ENCODE measurements at regions not wholly inside any gene's neighbourhood (a gene's known extent, or its start where the extent isn't known, plus 50 kb on each side); places are given as distances from the start of the nearest gene placed in this dataset.

DNA sequence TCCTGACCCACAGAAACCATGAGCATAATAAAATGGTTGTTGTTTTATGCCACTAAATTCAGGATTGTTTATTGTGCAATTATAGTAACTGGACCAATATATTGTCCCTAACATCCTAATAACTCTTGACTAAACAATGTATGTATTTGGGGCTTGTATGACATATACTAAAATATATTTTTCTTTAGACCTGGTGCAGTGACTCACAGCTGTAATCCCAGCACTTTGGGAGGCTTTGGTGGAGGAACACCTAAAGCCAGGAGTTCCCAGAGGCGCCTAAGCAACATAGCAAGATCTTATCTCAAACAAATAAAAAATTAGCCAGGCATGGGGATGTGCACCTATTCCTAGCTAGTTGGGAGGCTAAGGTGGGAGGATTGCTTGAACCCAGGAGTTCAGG, 180.4 kb downstream of the SUCNR1 start:
- Histone ChIP-seq H3K36me3 (ENCODE audit: insufficient read depth, insufficient read length, low read length) (no peaks in the 10 kb centered on the region), H3K4me1 (ENCODE audit: insufficient read depth, insufficient read length) (no peaks in the 10 kb centered on the region), H3K27me3 (ENCODE audit: insufficient read depth, insufficient read length) (no peaks in the 10 kb centered on the region), H3K9ac (ENCODE audit: insufficient read length, low read depth) (no peak overlapping the region), H3K9me3 (ENCODE audit: insufficient read depth, low read length) (no peaks in the 10 kb centered on the region), H3K4me3 (ENCODE audit: insufficient read length, low read depth) (no peak overlapping the region)
- no peak for DNase-seq (ENCODE audit: low read depth, low spot score)
- no peak for TF ChIP-seq YY1 (IDR thresholded peaks at IDR 0.05; ENCODE audit: insufficient read depth, insufficient read length)
- no peak for TF ChIP-seq ZNF274 (IDR thresholded peaks at IDR 0.05; ENCODE audit: low read depth, low read length)

- no peak overlapping the region for H3K9ac ChIP-seq (ENCODE audit: insufficient read length, low read depth)
- H3K4me3 ChIP-seq (ENCODE audit: insufficient read length, low read depth), result no peak overlapping the region
- no peaks in the 10 kb centered on the region for H3K27me3 ChIP-seq (ENCODE audit: insufficient read depth, insufficient read length)
- no peaks in the 10 kb centered on the region for H3K9me3 ChIP-seq (ENCODE audit: insufficient read depth, low read length)
- no peak for DNase-seq (ENCODE audit: low read depth, low spot score)
- no peaks in the 10 kb centered on the region for H3K4me1 ChIP-seq (ENCODE audit: insufficient read depth, insufficient read length)
- H3K36me3 ChIP-seq (ENCODE audit: insufficient read depth, insufficient read length, low read length), result no peaks in the 10 kb centered on the region
- TF ChIP-seq ZNF274 (IDR thresholded peaks at IDR 0.05; ENCODE audit: low read depth, low read length), result no peak
- no peak for TF ChIP-seq SUZ12 (IDR thresholded peaks at IDR 0.05; ENCODE audit: extremely low read depth, insufficient read depth, insufficient read length)
- TF ChIP-seq YY1 (IDR thresholded peaks at IDR 0.05; ENCODE audit: insufficient read depth, insufficient read length), result no peak
Observed at GRCh38 chr3:152054315-152054714, 180.9 kb downstream of the SUCNR1 start.

DNA sequence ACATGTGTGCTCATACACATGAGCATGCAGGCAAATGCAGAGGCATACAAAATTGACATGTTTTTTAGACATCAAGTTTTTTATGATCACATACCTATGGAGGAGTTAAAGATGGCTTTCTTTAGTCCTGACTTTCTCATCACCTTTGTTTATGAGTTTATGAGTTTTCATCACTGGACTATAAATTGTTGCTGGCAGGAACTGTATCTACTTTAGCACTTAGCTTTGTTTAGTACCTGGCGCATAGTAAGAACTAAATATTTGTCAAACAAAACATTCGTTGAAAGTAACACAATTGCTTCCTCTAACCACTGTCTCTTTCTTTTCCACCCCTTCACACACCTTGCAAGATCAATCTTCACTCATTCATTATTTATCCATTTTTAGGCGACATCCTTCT, 182.6 kb downstream of the SUCNR1 start:
- H3K9ac ChIP-seq (ENCODE audit: insufficient read length, low read depth), result no peak overlapping the region
- no peaks in the 10 kb centered on the region for H3K27me3 ChIP-seq (ENCODE audit: insufficient read depth, insufficient read length)
- H3K4me1 ChIP-seq (ENCODE audit: insufficient read depth, insufficient read length), result no peaks in the 10 kb centered on the region
- TF ChIP-seq YY1 (IDR thresholded peaks at IDR 0.05; ENCODE audit: insufficient read depth, insufficient read length), result no peak
- no peak for TF ChIP-seq SUZ12 (IDR thresholded peaks at IDR 0.05; ENCODE audit: extremely low read depth, insufficient read depth, insufficient read length)
- TF ChIP-seq ZNF274 (IDR thresholded peaks at IDR 0.05; ENCODE audit: low read depth, low read length), result no peak
- no peaks in the 10 kb centered on the region for H3K36me3 ChIP-seq (ENCODE audit: insufficient read depth, insufficient read length, low read length)
- H3K9me3 ChIP-seq (ENCODE audit: insufficient read depth, low read length), result no peaks in the 10 kb centered on the region
- DNase-seq (ENCODE audit: low read depth, low spot score), result no peak
- H3K4me3 ChIP-seq (ENCODE audit: insufficient read length, low read depth), result no peak overlapping the region

- no peaks in the 10 kb centered on the region for H3K27me3 ChIP-seq (ENCODE audit: insufficient read depth, insufficient read length)
- TF ChIP-seq SUZ12 (IDR thresholded peaks at IDR 0.05; ENCODE audit: extremely low read depth, insufficient read depth, insufficient read length) (no peak), YY1 (IDR thresholded peaks at IDR 0.05; ENCODE audit: insufficient read depth, insufficient read length) (no peak), ZNF274 (IDR thresholded peaks at IDR 0.05; ENCODE audit: low read depth, low read length) (no peak)
- no peak overlapping the region for H3K4me3 ChIP-seq (ENCODE audit: insufficient read length, low read depth)
Observed at GRCh38 chr3:152056481-152056880, 183.0 kb downstream of the SUCNR1 start.

GRCh38 chr3:152056987-152057386, 183.5 kb downstream of the SUCNR1 start:
- DNase-seq (ENCODE audit: low read depth, low spot score), result no peak
- H3K4me1 ChIP-seq (ENCODE audit: insufficient read depth, insufficient read length), result no peaks in the 10 kb centered on the region
- TF ChIP-seq ZNF274 (IDR thresholded peaks at IDR 0.05; ENCODE audit: low read depth, low read length) (no peak), YY1 (IDR thresholded peaks at IDR 0.05; ENCODE audit: insufficient read depth, insufficient read length) (no peak), SUZ12 (IDR thresholded peaks at IDR 0.05; ENCODE audit: extremely low read depth, insufficient read depth, insufficient read length) (no peak)

More at GRCh38 chr3:152056481-152056880, 183.0 kb downstream of the SUCNR1 start:
- Histone ChIP-seq H3K9me3 (ENCODE audit: insufficient read depth, low read length) (no peaks in the 10 kb centered on the region), H3K4me1 (ENCODE audit: insufficient read depth, insufficient read length) (no peaks in the 10 kb centered on the region), H3K36me3 (ENCODE audit: insufficient read depth, insufficient read length, low read length) (no peaks in the 10 kb centered on the region), H3K9ac (ENCODE audit: insufficient read length, low read depth) (no peak overlapping the region)
- DNase-seq (ENCODE audit: low read depth, low spot score), result no peak

DNA sequence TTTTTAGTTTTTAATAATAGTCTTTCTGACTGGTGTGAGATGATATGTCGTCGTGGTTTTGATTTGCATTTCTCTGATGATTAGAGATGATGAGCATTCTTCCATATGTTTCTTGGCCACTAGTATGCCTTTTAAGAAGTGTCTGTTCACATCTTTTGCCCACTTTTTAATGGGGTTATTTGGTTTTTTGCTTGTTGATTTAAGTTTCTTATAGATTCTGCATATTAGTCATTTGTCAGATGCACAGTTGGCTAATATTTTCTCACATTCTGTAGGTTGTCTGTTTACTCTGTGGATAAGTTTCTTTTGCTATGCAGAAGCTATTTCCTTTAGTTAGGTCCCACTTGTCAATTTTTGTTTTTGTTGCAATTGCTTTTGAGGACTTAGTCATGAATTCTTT, 185.4 kb downstream of the SUCNR1 start:
- Histone ChIP-seq H3K4me1 (ENCODE audit: insufficient read depth, insufficient read length) (no peaks in the 10 kb centered on the region), H3K36me3 (ENCODE audit: insufficient read depth, insufficient read length, low read length) (no peaks in the 10 kb centered on the region), H3K9ac (ENCODE audit: insufficient read length, low read depth) (no peak overlapping the region), H3K27me3 (ENCODE audit: insufficient read depth, insufficient read length) (no peaks in the 10 kb centered on the region), H3K9me3 (ENCODE audit: insufficient read depth, low read length) (no peaks in the 10 kb centered on the region), H3K4me3 (ENCODE audit: insufficient read length, low read depth) (no peak overlapping the region)
- TF ChIP-seq ZNF274 (IDR thresholded peaks at IDR 0.05; ENCODE audit: low read depth, low read length) (no peak), SUZ12 (IDR thresholded peaks at IDR 0.05; ENCODE audit: extremely low read depth, insufficient read depth, insufficient read length) (no peak), YY1 (IDR thresholded peaks at IDR 0.05; ENCODE audit: insufficient read depth, insufficient read length) (no peak)
- no peak for DNase-seq (ENCODE audit: low read depth, low spot score)

More at GRCh38 chr3:152056987-152057386, 183.5 kb downstream of the SUCNR1 start:
- Histone ChIP-seq H3K36me3 (ENCODE audit: insufficient read depth, insufficient read length, low read length) (no peaks in the 10 kb centered on the region), H3K9ac (ENCODE audit: insufficient read length, low read depth) (no peak overlapping the region), H3K9me3 (ENCODE audit: insufficient read depth, low read length) (no peaks in the 10 kb centered on the region), H3K4me3 (ENCODE audit: insufficient read length, low read depth) (no peak overlapping the region), H3K27me3 (ENCODE audit: insufficient read depth, insufficient read length) (no peaks in the 10 kb centered on the region)

- no peak for DNase-seq (ENCODE audit: low read depth, low spot score)
- H3K9ac ChIP-seq (ENCODE audit: insufficient read length, low read depth), result no peak overlapping the region
- H3K4me1 ChIP-seq (ENCODE audit: insufficient read depth, insufficient read length), result no peaks in the 10 kb centered on the region
- H3K9me3 ChIP-seq (ENCODE audit: insufficient read depth, low read length), result no peaks in the 10 kb centered on the region
- no peak for TF ChIP-seq YY1 (IDR thresholded peaks at IDR 0.05; ENCODE audit: insufficient read depth, insufficient read length)
- no peaks in the 10 kb centered on the region for H3K36me3 ChIP-seq (ENCODE audit: insufficient read depth, insufficient read length, low read length)
- no peak overlapping the region for H3K4me3 ChIP-seq (ENCODE audit: insufficient read length, low read depth)
- no peaks in the 10 kb centered on the region for H3K27me3 ChIP-seq (ENCODE audit: insufficient read depth, insufficient read length)
Observed at GRCh38 chr3:152060701-152061100, 187.3 kb downstream of the SUCNR1 start.

GRCh38 chr3:152061296-152061695, 187.9 kb downstream of the SUCNR1 start:
- no peak for TF ChIP-seq ZNF274 (IDR thresholded peaks at IDR 0.05; ENCODE audit: low read depth, low read length)
- no peak for TF ChIP-seq SUZ12 (IDR thresholded peaks at IDR 0.05; ENCODE audit: extremely low read depth, insufficient read depth, insufficient read length)
- TF ChIP-seq YY1 (IDR thresholded peaks at IDR 0.05; ENCODE audit: insufficient read depth, insufficient read length), result no peak
- H3K4me3 ChIP-seq (ENCODE audit: insufficient read length, low read depth), result no peak overlapping the region
- H3K9me3 ChIP-seq (ENCODE audit: insufficient read depth, low read length), result no peaks in the 10 kb centered on the region

More at GRCh38 chr3:152061296-152061695, 187.9 kb downstream of the SUCNR1 start:
- Histone ChIP-seq H3K36me3 (ENCODE audit: insufficient read depth, insufficient read length, low read length) (no peaks in the 10 kb centered on the region), H3K4me1 (ENCODE audit: insufficient read depth, insufficient read length) (no peaks in the 10 kb centered on the region), H3K27me3 (ENCODE audit: insufficient read depth, insufficient read length) (no peaks in the 10 kb centered on the region), H3K9ac (ENCODE audit: insufficient read length, low read depth) (no peak overlapping the region)
- DNase-seq (ENCODE audit: low read depth, low spot score), result no peak

Measured in NT2/D1 (cell line).